HG03108 (cell line): ENCODE measurements at regions not wholly inside any gene's neighbourhood (a gene's known extent, or its start where the extent isn't known, plus 50 kb on each side); places are given as distances from the start of the nearest gene placed in this dataset.

Source experiments
- ATAC-seq: cut with Tn5 transposase; IDR thresholded peaks from one replicate; pipeline ENCODE4 v1.9.1; 2021; ENCODE audit warnings: moderate library complexity; ENCODE audit not compliant: unreplicated experiment

- no peak for ATAC-seq
Measured at GRCh38 chr2:138428710-138429440, 72.7 kb upstream of the SPOPL start.

- ATAC-seq: no peak
Measured at GRCh38 chr2:138430181-138430580, 71.4 kb upstream of the SPOPL start.

- no peak for ATAC-seq
Measured at GRCh38 chr2:138432971-138433370, 68.6 kb upstream of the SPOPL start.

- ATAC-seq: no peak
Measured at GRCh38 chr2:138433995-138434951, 67.3 kb upstream of the SPOPL start.

- no peak for ATAC-seq
Measured at GRCh38 chr2:138435701-138436100, 65.9 kb upstream of the SPOPL start.

- no peak for ATAC-seq
Measured at GRCh38 chr2:138439733-138440132, 61.8 kb upstream of the SPOPL start.

- no peak for ATAC-seq
Measured at GRCh38 chr2:138440759-138441158, 60.8 kb upstream of the SPOPL start.

GRCh38 chr2:138441916-138442315 lies 59.7 kb upstream of the SPOPL start:
- ATAC-seq: no peak

GRCh38 chr2:138444411-138444810 lies 57.2 kb upstream of the SPOPL start:
- ATAC-seq: no peak

GRCh38 chr2:138445227-138445626 lies 56.3 kb upstream of the SPOPL start:
- no peak for ATAC-seq

GRCh38 chr2:138446043-138446442 lies 55.5 kb upstream of the SPOPL start:
- ATAC-seq: no peak

GRCh38 chr2:138447889-138448570 lies 53.5 kb upstream of the SPOPL start:
- ATAC-seq: no peak
